ACC112 (cell line): ENCODE measurements at regions not wholly inside any gene's neighbourhood (a gene's known extent, or its start where the extent isn't known, plus 50 kb on each side); places are given as distances from the start of the nearest gene placed in this dataset.

ENCODE experiments used
- H2AFZ ChIP-seq: fragments of 200-600 bp; sonication (generic); one replicate; pipeline ENCODE4 v1.6.0; 2017; ENCODE audit warnings: antibody characterized with exemption, low read length; ENCODE audit not compliant: unreplicated experiment
- H3K27ac ChIP-seq: fragments of 200-600 bp; sonication (generic); 2 replicates; pipeline ENCODE4 v1.5.1; 2014; ENCODE audit warnings: low read depth, mild to moderate bottlenecking, antibody characterized with exemption, low read length, moderate library complexity
- H3K27me3 ChIP-seq: fragments of 200-600 bp; sonication (generic); 2 replicates; pipeline ENCODE4 v1.6.1; 2014; ENCODE audit warnings: mild to moderate bottlenecking, antibody characterized with exemption, low read length, moderate library complexity, mixed read lengths; ENCODE audit not compliant: insufficient read depth
- H3K36me3 ChIP-seq: fragments of 200-600 bp; sonication (generic); 2 replicates; pipeline ENCODE4 v1.6.1; 2016; ENCODE audit warnings: mild to moderate bottlenecking, antibody characterized with exemption, low read length, moderate library complexity, mixed read lengths; ENCODE audit not compliant: insufficient read depth
- H3K4me1 ChIP-seq: fragments of 200-600 bp; sonication (generic); one replicate; pipeline ENCODE4 v1.6.1; 2016; ENCODE audit warnings: low read length, mixed read lengths; ENCODE audit not compliant: insufficient read depth, unreplicated experiment, control insufficient read depth
- H3K4me3 ChIP-seq: fragments of 200-600 bp; sonication (generic); 2 replicates; pipeline ENCODE4 v1.5.1; 2014; ENCODE audit warnings: mild to moderate bottlenecking, low read depth, low read length
- H3K79me2 ChIP-seq: fragments of 200-600 bp; sonication (generic); one replicate; pipeline ENCODE4 v1.6.0; 2016; ENCODE audit warnings: low read length; ENCODE audit not compliant: control insufficient read depth, unreplicated experiment, insufficient read depth

GRCh38 chr7:142445019-142445686 is 187.3 kb upstream of the PRSS58 start:
- Histone ChIP-seq H3K27me3 (no peaks in the 10 kb centered on the region), H3K4me1 (peaks cover 27% of the 10 kb centered on the region), H3K36me3 (no peaks in the 10 kb centered on the region), H2AFZ (no peak overlapping the region), H3K4me3 (no peak overlapping the region), H3K27ac (no peak overlapping the region), H3K79me2 (no peaks in the 10 kb centered on the region)

GRCh38 chr7:142443216-142444010 is 185.6 kb upstream of the PRSS58 start:
- peak overlapping the region; percentile 2 for H2AFZ ChIP-seq
- no peak overlapping the region for H3K27ac ChIP-seq

GRCh38 chr7:142442396-142442795 is 184.5 kb upstream of the PRSS58 start:
- no peak overlapping the region for H3K4me3 ChIP-seq
- H3K79me2 ChIP-seq = no peaks in the 10 kb centered on the region
- no peaks in the 10 kb centered on the region for H3K27me3 ChIP-seq
- peak overlapping the region; percentile 2 for H2AFZ ChIP-seq
- H3K4me1 ChIP-seq = peaks cover 46% of the 10 kb centered on the region
- H3K36me3 ChIP-seq = no peaks in the 10 kb centered on the region
- H3K27ac ChIP-seq = no peak overlapping the region

More at GRCh38 chr7:142443216-142444010, 185.6 kb upstream of the PRSS58 start:
- Histone ChIP-seq H3K4me1 (peaks cover 41% of the 10 kb centered on the region), H3K4me3 (no peak overlapping the region), H3K79me2 (no peaks in the 10 kb centered on the region), H3K27me3 (no peaks in the 10 kb centered on the region), H3K36me3 (no peaks in the 10 kb centered on the region)

DNA sequence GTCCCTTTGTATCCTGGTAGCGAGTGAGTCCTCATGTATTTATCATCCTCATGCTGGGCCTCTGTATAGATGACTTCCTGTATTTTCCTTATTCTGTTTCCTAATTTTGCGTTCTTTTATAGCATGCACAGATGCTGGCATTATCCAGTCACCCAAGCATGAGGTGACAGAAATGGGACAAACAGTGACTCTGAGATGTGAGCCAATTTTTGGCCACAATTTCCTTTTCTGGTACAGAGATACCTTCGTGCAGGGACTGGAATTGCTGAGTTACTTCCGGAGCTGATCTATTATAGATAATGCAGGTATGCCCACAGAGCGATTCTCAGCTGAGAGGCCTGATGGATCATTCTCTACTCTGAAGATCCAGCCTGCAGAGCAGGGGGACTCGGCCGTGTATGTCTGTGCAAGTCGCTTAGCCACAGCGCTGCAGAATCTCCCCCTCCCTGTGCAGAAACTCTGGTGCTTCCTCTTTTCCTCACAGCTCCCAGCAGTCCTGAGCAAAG is 183.1 kb upstream of the PRSS58 start:
- Histone ChIP-seq H3K4me3 (no peak overlapping the region), H3K27ac (peak overlapping the region; percentile 37), H3K79me2 (no peaks in the 10 kb centered on the region), H3K36me3 (no peaks in the 10 kb centered on the region), H3K27me3 (no peaks in the 10 kb centered on the region), H3K4me1 (peaks cover 60% of the 10 kb centered on the region), H2AFZ (peak overlapping the region; percentile 6)

DNA sequence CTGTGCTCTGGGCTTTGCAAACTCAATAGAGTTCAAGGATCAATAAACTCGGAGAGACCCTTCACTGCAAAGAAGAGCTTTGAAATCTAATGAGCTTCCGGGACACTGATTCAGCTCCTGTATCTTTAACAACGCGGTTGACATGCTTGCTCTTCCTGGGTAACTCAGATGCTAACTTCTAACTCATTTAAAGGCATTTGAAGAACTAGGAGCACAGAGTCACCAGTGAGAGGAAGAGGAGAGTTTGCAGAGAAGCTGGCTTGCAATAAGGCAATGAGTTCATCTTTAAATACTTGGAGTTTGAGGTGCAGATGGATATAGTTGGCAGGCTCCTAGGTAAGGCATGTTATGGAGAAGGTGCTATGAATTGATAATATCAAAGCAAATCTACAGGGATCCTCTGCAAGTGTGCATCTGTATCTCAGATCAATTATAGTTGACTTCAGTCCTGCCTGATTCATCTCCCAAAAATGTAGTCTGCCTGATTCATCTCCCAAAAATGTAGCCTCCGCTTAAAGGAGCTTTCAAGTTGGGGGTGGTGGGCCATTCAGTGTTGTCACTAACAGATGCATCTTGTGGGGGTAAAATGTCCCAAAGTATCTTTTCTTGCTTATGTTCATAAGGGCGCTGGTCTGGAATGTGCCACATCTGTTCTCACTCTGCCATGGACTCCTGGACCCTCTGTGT is 182.5 kb upstream of the PRSS58 start:
- Histone ChIP-seq H3K27ac (peak overlapping the region; percentile 43), H3K27me3 (no peaks in the 10 kb centered on the region), H2AFZ (peak overlapping the region; percentile 6), H3K79me2 (no peaks in the 10 kb centered on the region), H3K36me3 (no peaks in the 10 kb centered on the region), H3K4me3 (peak overlapping the region; percentile 23; the same call in 1 of the 2 replicates), H3K4me1 (peaks cover 60% of the 10 kb centered on the region)

- H3K36me3 ChIP-seq = no peaks in the 10 kb centered on the region
- H2AFZ ChIP-seq = no peak overlapping the region
- peak overlapping the region; percentile 43 for H3K27ac ChIP-seq
- no peaks in the 10 kb centered on the region for H3K27me3 ChIP-seq
- no peaks in the 10 kb centered on the region for H3K79me2 ChIP-seq
- H3K4me1 ChIP-seq = peaks cover 60% of the 10 kb centered on the region
- H3K4me3 ChIP-seq = no peak overlapping the region
These were observed 181.9 kb upstream of the PRSS58 start for GRCh38 chr7:142439739-142440138.

- Histone ChIP-seq H3K27ac (no peak overlapping the region), H3K36me3 (no peaks in the 10 kb centered on the region), H3K4me1 (peaks cover 60% of the 10 kb centered on the region), H3K27me3 (no peaks in the 10 kb centered on the region), H3K79me2 (no peaks in the 10 kb centered on the region), H3K4me3 (no peak overlapping the region), H2AFZ (no peak overlapping the region)
These were observed 181.2 kb upstream of the PRSS58 start for GRCh38 chr7:142438923-142439515.

DNA sequence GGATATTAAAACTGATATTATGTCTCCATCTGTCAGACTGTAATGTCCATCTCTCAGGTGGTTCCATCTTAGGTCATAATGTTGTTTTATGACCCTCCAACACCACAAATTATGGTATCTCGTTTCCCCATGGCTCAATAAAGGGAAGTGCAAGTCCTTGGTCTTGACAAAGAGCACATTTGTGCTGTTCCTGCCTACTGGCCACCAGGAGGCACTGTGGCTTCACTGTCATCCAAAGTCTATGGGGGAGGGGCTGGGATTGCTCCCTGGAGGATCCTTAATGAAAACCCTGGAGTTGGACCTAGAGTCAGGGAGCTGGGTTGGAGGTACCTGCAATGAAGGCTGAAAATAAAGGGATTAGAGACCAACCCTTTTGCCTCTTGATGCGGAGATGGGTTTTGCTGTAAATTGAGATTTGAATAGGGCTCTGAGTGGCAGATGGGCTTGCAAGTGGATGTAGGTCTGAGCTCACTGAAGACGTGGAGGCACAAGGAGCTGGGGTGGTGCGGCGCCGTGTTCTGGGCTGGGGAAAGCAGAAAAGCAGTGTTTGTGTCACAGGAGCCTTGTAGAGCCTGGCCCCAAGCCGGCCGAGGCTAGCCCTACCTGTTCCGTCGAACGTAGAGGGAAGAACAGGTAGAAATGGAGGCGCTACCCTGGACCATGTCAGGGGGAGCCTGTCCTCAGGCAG is 180.5 kb upstream of the PRSS58 start:
- no peak overlapping the region for H3K27ac ChIP-seq
- H3K36me3 ChIP-seq = no peaks in the 10 kb centered on the region
- no peak overlapping the region for H2AFZ ChIP-seq
- H3K4me1 ChIP-seq = peaks cover 56% of the 10 kb centered on the region
- H3K79me2 ChIP-seq = no peaks in the 10 kb centered on the region
- no peaks in the 10 kb centered on the region for H3K27me3 ChIP-seq
- H3K4me3 ChIP-seq = no peak overlapping the region

DNA sequence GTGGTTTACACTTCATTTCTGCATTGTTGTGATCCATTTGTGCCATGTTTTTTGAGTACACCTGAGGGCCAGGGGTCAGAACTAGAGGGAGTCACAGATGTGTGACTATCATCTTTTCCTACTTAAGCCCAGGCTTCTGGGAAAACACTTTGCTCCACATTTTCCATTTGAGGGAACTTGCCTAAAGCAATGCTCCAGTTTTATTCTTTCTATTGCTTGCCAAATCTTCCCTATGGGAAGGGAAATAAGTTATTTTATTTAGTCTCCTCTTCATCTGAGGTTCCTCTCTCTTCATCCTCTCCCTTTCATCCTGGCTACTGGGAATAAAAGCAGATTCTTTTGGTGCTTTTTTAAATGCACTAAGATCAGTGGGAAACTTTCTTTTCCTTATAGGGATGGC is 179.9 kb upstream of the PRSS58 start:
- Histone ChIP-seq H2AFZ (no peak overlapping the region), H3K27me3 (no peaks in the 10 kb centered on the region), H3K79me2 (no peaks in the 10 kb centered on the region), H3K4me3 (no peak overlapping the region), H3K36me3 (no peaks in the 10 kb centered on the region), H3K27ac (no peak overlapping the region), H3K4me1 (peaks cover 50% of the 10 kb centered on the region)

DNA sequence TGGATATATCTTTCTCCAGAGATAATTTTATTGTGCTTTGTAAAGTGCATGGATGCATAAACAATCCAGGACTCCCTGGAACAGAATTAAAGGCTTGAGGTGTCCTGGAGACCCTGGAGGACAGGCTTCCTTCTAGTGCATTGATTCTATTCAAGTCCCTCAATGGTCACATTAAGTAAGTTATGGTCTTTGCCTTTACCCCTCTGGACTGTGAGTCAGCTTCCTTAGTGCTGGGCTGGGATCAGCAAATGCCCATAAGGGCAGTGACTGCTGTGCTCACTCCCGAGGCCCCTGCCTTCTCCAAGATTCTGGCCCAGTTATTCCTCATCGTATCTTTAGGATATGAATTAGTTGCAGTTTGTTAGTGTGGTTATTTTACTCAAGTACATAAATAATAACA is 178.7 kb upstream of the PRSS58 start:
- Histone ChIP-seq H3K4me3 (no peak overlapping the region), H3K27ac (no peak overlapping the region), H3K27me3 (no peaks in the 10 kb centered on the region), H3K79me2 (no peaks in the 10 kb centered on the region), H2AFZ (no peak overlapping the region), H3K4me1 (peaks cover 47% of the 10 kb centered on the region), H3K36me3 (no peaks in the 10 kb centered on the region)
